ENCODE measurements at regions not wholly inside any gene's neighbourhood (a gene's known extent, or its start where the extent isn't known, plus 50 kb on each side); places are given as distances from the start of the nearest gene placed in this dataset.

GRCh38 chr1:118247593-118247992 lies 62.6 kb upstream of the SPAG17 start:
- no peak for TF ChIP-seq REST (IDR thresholded peaks at IDR 0.05; ENCODE audit: insufficient read depth in 1 of 2, low read depth in 2 of 2, low read length in 2 of 2)
- TF ChIP-seq TAF1 (IDR thresholded peaks at IDR 0.05; ENCODE audit: borderline replicate concordance, insufficient read depth, low read length): no peak
- no peak for TF ChIP-seq POLR2AphosphoS5 (IDR thresholded peaks at IDR 0.05; ENCODE audit: low read depth, low read length)
- no peak for TF ChIP-seq SIN3A (IDR thresholded peaks at IDR 0.05; ENCODE audit: borderline replicate concordance, insufficient read depth, low read length)
